HEK293 (cell line): ENCODE measurements at regions not wholly inside any gene's neighbourhood (a gene's known extent, or its start where the extent isn't known, plus 50 kb on each side); places are given as distances from the start of the nearest gene placed in this dataset.

ENCODE experiments used
- INSM2 ChIP-seq: fragments of 450-650 bp; formaldehyde crosslinking; IDR thresholded peaks from 2 replicates; pipeline ENCODE4 v1.5.1; 2016; ENCODE audit warnings: missing biosample characterization, missing genetic modification characterization
- KLF1 ChIP-seq: fragments of 450-650 bp; formaldehyde crosslinking; IDR thresholded peaks from 2 replicates; pipeline ENCODE4 v1.5.1; 2016; ENCODE audit warnings: missing biosample characterization, missing genetic modification characterization
- KLF16 ChIP-seq: fragments of 450-650 bp; formaldehyde crosslinking; IDR thresholded peaks from 2 replicates; pipeline ENCODE4 v1.5.1; 2017; ENCODE audit warnings: missing biosample characterization, missing genetic modification characterization
- MEIS1 ChIP-seq: sonication (generic); formaldehyde crosslinking; IDR thresholded peaks from 2 replicates; pipeline ENCODE4 v1.8.1; 2022; ENCODE audit warnings: missing genetic modification reagents, mild to moderate bottlenecking, borderline replicate concordance
- ZEB2 ChIP-seq: fragments of 450-650 bp; formaldehyde crosslinking; IDR thresholded peaks from 2 replicates; pipeline ENCODE4 v1.5.1; 2016; ENCODE audit warnings: missing biosample characterization, missing genetic modification characterization
- ZNF274 ChIP-seq, 2 experiments: fragments of 200-500 bp in 1 of 2; fragments of 450-650 bp in 1 of 2; sonication (Bioruptor generic) in 1 of 2; formaldehyde crosslinking in 1 of 2; IDR thresholded peaks; 2 replicates each; pipeline versions ENCODE4 v1.5.1 to v1.6.1; 2014 to 2016; ENCODE audit warnings: borderline replicate concordance in 1 of 2, inconsistent platforms in 1 of 2, low read length in 1 of 2, missing biosample characterization in 1 of 2, missing genetic modification characterization in 1 of 2
- ZNF48 ChIP-seq: fragments of 450-650 bp; formaldehyde crosslinking; IDR thresholded peaks from 2 replicates; pipeline ENCODE4 v1.5.1; 2016; ENCODE audit warnings: missing biosample characterization, missing genetic modification characterization
- ZNF660 ChIP-seq: fragments of 450-650 bp; IDR thresholded peaks from 2 replicates; pipeline ENCODE4 v1.5.1; 2018; ENCODE audit warnings: missing biosample characterization, mild to moderate bottlenecking, missing genetic modification characterization
- TF ChIP-seq, protein P1 (sequence below): fragments of 450-650 bp; formaldehyde crosslinking; IDR thresholded peaks from 2 replicates; pipeline ENCODE4 v1.5.1; 2016; ENCODE audit warnings: missing biosample characterization, missing genetic modification characterization

GRCh38 chr2:128978212-128978611 lies 659.5 kb upstream of the HS6ST1 start:
- no peak for TF ChIP-seq ZNF274 (IDR thresholded peaks at IDR 0.05; ENCODE audit: low read length)
- no peak for TF ChIP-seq ZNF274 (tag by site-specific recombination; IDR thresholded peaks at IDR 0.05; ENCODE audit: borderline replicate concordance)
- TF ChIP-seq MEIS1 (CRISPR knock-in tag) = no peak
- TF ChIP-seq, protein P1, sequence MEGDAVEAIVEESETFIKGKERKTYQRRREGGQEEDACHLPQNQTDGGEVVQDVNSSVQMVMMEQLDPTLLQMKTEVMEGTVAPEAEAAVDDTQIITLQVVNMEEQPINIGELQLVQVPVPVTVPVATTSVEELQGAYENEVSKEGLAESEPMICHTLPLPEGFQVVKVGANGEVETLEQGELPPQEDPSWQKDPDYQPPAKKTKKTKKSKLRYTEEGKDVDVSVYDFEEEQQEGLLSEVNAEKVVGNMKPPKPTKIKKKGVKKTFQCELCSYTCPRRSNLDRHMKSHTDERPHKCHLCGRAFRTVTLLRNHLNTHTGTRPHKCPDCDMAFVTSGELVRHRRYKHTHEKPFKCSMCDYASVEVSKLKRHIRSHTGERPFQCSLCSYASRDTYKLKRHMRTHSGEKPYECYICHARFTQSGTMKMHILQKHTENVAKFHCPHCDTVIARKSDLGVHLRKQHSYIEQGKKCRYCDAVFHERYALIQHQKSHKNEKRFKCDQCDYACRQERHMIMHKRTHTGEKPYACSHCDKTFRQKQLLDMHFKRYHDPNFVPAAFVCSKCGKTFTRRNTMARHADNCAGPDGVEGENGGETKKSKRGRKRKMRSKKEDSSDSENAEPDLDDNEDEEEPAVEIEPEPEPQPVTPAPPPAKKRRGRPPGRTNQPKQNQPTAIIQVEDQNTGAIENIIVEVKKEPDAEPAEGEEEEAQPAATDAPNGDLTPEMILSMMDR (tag by site-specific recombination) = no peak
- no peak for TF ChIP-seq ZEB2 (tag by site-specific recombination)
- TF ChIP-seq ZNF48 (tag by site-specific recombination) = no peak
- no peak for TF ChIP-seq KLF16
- no peak for TF ChIP-seq INSM2 (tag by site-specific recombination)
- no peak for TF ChIP-seq KLF1 (tag by site-specific recombination)
- TF ChIP-seq ZNF660 (tag by site-specific recombination) = no peak
